ENCODE measurements at regions not wholly inside any gene's neighbourhood (a gene's known extent, or its start where the extent isn't known, plus 50 kb on each side); places are given as distances from the start of the nearest gene placed in this dataset.

DNA sequence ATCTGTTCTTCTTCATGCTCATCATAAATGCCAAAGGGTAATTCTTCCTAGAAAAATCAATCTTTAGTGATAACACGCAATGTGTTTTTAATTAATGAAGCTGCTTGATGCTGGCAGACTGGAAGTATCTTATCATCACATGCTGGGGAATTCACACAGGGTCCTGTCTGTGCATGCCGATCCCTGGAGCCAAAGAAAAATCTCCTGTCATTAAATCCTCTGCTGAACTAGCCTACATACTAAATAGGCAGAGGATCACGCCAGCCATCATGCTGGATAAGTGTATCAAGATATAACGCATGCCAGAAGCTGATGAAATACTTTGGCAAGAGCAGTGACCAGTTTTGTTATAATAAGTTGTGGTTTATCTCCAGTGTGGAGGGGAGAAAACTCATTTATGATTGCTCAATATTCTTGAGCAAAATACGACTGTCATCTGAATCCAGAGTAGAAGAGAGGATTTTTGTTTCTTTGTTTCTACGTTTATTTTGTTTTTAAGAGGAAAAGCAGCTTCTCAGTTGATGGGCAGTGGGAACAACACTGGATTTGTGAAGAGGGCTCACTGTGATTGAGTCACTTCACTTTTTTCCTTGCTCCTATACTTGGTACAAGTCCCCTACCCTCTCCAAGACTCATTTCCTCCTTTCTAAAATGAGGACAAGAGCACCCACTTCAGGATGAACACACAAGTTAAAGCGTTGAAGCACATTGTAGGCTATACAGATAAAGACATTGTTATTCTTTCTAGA is 649.1 kb downstream of the TNS3 start:
- Histone ChIP-seq H2BK5ac (ENCODE audit: low read depth, low read length, poor library complexity, severe bottlenecking) (no peak overlapping the region), H3K18ac (ENCODE audit: low read depth in 1 of 2, low read length in 2 of 2) (peak overlapping the region in 1 of 2 experiments; percentile 54), H3K14ac (ENCODE audit: low read length in 2 of 2) (no peak overlapping the region), H3K9ac (ENCODE audit: low read length) (peak overlapping the region; percentile 89), H2BK120ac (ENCODE audit: low read depth, low read length) (peak overlapping the region; percentile 61), H3K23ac (ENCODE audit: low read length in 2 of 2) (no peak overlapping the region), H2AK5ac (ENCODE audit: low read length, severe bottlenecking) (no peak overlapping the region), H3K4me2 (ENCODE audit: low read length, poor library complexity, severe bottlenecking) (no peak overlapping the region), H3K27ac (ENCODE audit: low read length, poor library complexity, severe bottlenecking) (peak overlapping the region; percentile 50), H3K27me3 (ENCODE audit: control insufficient read depth in 1 of 2, insufficient read depth in 1 of 2, low read length in 2 of 2) (no peaks in the 10 kb centered on the region), H3K4me1 (ENCODE audit: control insufficient read depth, insufficient read depth, low read depth, low read length) (no peaks in the 10 kb centered on the region), H2BK15ac (ENCODE audit: low read depth, poor library complexity, severe bottlenecking) (no peak overlapping the region), H3K79me1 (replicated peaks; ENCODE audit: low read length, poor library complexity, severe bottlenecking) (no peaks in the 10 kb centered on the region), H2AFZ (ENCODE audit: low read depth, low read length) (no peak overlapping the region), H4K91ac (ENCODE audit: low read length) (no peak overlapping the region), H3K9me3 (ENCODE audit: control insufficient read depth, low read length) (no peaks in the 10 kb centered on the region), H2BK12ac (ENCODE audit: low read length in 2 of 2) (no peak overlapping the region), H3K4me3 (ENCODE audit: insufficient read depth in 1 of 2, low read depth in 1 of 2, low read length in 2 of 2) (no peak overlapping the region), H3K36me3 (ENCODE audit: control insufficient read depth in 1 of 2, insufficient read depth in 2 of 2, low read depth in 1 of 2, low read length in 2 of 2) (no peaks in the 10 kb centered on the region), H3K4ac (ENCODE audit: low read depth in 1 of 2, low read length in 2 of 2) (no peak overlapping the region), H4K8ac (ENCODE audit: low read length) (no peak overlapping the region)
- WGBS = 44% methylated on average over 6 of the region's 7 CpGs
- peak; percentile 96 for DNase-seq

DNA sequence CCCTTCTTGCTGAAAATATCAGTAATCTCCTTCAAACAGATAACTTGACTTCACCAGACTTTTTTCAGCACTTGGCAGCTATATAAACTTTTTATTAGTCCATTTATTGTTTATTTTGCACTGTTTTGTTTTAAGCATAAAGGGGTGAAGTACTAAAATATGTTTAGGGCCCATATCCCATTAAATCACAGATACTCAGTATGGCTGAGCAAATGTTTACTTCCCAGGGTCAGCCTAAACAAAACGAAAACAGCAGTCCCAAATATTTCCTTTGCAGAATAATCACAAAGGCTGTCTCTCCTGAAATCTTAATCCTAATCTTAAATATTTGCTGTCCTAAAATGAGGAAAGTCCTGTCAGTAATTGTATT is 649.6 kb downstream of the TNS3 start:
- H3K9ac ChIP-seq (ENCODE audit: low read length) = peak overlapping the region; percentile 89
- H3K18ac ChIP-seq (ENCODE audit: low read depth in 1 of 2, low read length in 2 of 2) = peak overlapping the region in 1 of 2 experiments; percentile 84
- no peak overlapping the region for H2BK120ac ChIP-seq (ENCODE audit: low read depth, low read length)
- H4K91ac ChIP-seq (ENCODE audit: low read length) = no peak overlapping the region
- no peak overlapping the region for H2BK15ac ChIP-seq (ENCODE audit: low read depth, poor library complexity, severe bottlenecking)
- H3K14ac ChIP-seq (ENCODE audit: low read length in 2 of 2) = no peak overlapping the region
- H2AFZ ChIP-seq (ENCODE audit: low read depth, low read length) = no peak overlapping the region
- no peak overlapping the region for H2BK12ac ChIP-seq (ENCODE audit: low read length in 2 of 2)
- H2BK5ac ChIP-seq (ENCODE audit: low read depth, low read length, poor library complexity, severe bottlenecking) = no peak overlapping the region
- H3K4ac ChIP-seq (ENCODE audit: low read depth in 1 of 2, low read length in 2 of 2) = no peak overlapping the region
- no peak overlapping the region for H4K8ac ChIP-seq (ENCODE audit: low read length)
- H3K79me1 ChIP-seq (replicated peaks; ENCODE audit: low read length, poor library complexity, severe bottlenecking) = no peaks in the 10 kb centered on the region
- no CpG with 5 or more reads among the region's 1 CpG for WGBS
- no peaks in the 10 kb centered on the region for H3K27me3 ChIP-seq (ENCODE audit: control insufficient read depth in 1 of 2, insufficient read depth in 1 of 2, low read length in 2 of 2)
- H3K4me3 ChIP-seq (ENCODE audit: insufficient read depth in 1 of 2, low read depth in 1 of 2, low read length in 2 of 2) = no peak overlapping the region
- no peak overlapping the region for H3K4me2 ChIP-seq (ENCODE audit: low read length, poor library complexity, severe bottlenecking)
- H3K23ac ChIP-seq (ENCODE audit: low read length in 2 of 2) = no peak overlapping the region
- H2AK5ac ChIP-seq (ENCODE audit: low read length, severe bottlenecking) = no peak overlapping the region
- H3K9me3 ChIP-seq (ENCODE audit: control insufficient read depth, low read length) = no peaks in the 10 kb centered on the region
- H3K36me3 ChIP-seq (ENCODE audit: control insufficient read depth in 1 of 2, insufficient read depth in 2 of 2, low read depth in 1 of 2, low read length in 2 of 2) = no peaks in the 10 kb centered on the region
- no peak overlapping the region for H3K27ac ChIP-seq (ENCODE audit: low read length, poor library complexity, severe bottlenecking)
- no peaks in the 10 kb centered on the region for H3K4me1 ChIP-seq (ENCODE audit: control insufficient read depth, insufficient read depth, low read depth, low read length)
- DNase-seq = no peak

DNA sequence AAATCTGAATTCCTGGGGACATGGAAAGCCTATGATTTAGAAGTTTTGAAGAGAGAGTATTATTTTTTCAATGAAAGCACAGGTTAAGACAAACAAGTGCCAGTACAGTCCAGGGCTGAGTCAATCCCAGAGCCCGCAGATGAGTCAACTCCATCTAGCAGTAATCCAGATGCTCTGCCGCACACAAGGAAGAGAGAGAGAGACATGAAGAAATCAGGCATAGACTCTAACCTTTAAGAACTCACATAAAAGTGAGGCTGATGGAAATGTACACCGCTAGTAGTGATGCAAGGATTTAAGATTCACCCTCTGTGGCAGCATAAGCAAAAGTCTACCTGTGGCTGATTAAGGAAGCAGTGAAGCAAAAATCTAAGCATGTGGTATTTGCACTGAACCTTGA is 651.5 kb downstream of the TNS3 start:
- 29% methylated on average over 2 of the region's 3 CpGs for WGBS
- H3K27ac ChIP-seq (ENCODE audit: low read length, poor library complexity, severe bottlenecking) = peak overlapping the region; percentile 30
- peak overlapping the region; percentile 15 for H2BK120ac ChIP-seq (ENCODE audit: low read depth, low read length)
- peak overlapping the region; percentile 31 for H3K9ac ChIP-seq (ENCODE audit: low read length)
- no peak overlapping the region for H2BK5ac ChIP-seq (ENCODE audit: low read depth, low read length, poor library complexity, severe bottlenecking)
- H3K14ac ChIP-seq (ENCODE audit: low read length in 2 of 2) = no peak overlapping the region
- peak overlapping the region; percentile 29 to 71 for H3K4ac ChIP-seq (ENCODE audit: low read depth in 1 of 2, low read length in 2 of 2)
- H2BK15ac ChIP-seq (ENCODE audit: low read depth, poor library complexity, severe bottlenecking) = peak overlapping the region; percentile 3
- H3K27me3 ChIP-seq (ENCODE audit: control insufficient read depth in 1 of 2, insufficient read depth in 1 of 2, low read length in 2 of 2) = no peaks in the 10 kb centered on the region
- H3K4me1 ChIP-seq (ENCODE audit: control insufficient read depth, insufficient read depth, low read depth, low read length) = no peaks in the 10 kb centered on the region
- no peaks in the 10 kb centered on the region for H3K36me3 ChIP-seq (ENCODE audit: control insufficient read depth in 1 of 2, insufficient read depth in 2 of 2, low read depth in 1 of 2, low read length in 2 of 2)
- H3K9me3 ChIP-seq (ENCODE audit: control insufficient read depth, low read length) = peaks cover 1% of the 10 kb centered on the region
- DNase-seq = peak; percentile 96
- no peak overlapping the region for H2AFZ ChIP-seq (ENCODE audit: low read depth, low read length)
- peak overlapping the region; percentile 67 to 79 for H3K18ac ChIP-seq (ENCODE audit: low read depth in 1 of 2, low read length in 2 of 2)
- H4K91ac ChIP-seq (ENCODE audit: low read length) = no peak overlapping the region
- H2AK5ac ChIP-seq (ENCODE audit: low read length, severe bottlenecking) = no peak overlapping the region
- peak overlapping the region; percentile 33 for H4K8ac ChIP-seq (ENCODE audit: low read length)
- H2BK12ac ChIP-seq (ENCODE audit: low read length in 2 of 2) = peak overlapping the region; percentile 22 to 29
- no peak overlapping the region for H3K4me2 ChIP-seq (ENCODE audit: low read length, poor library complexity, severe bottlenecking)
- no peak overlapping the region for H3K23ac ChIP-seq (ENCODE audit: low read length in 2 of 2)
- H3K79me1 ChIP-seq (replicated peaks; ENCODE audit: low read length, poor library complexity, severe bottlenecking) = no peaks in the 10 kb centered on the region
- no peak overlapping the region for H3K4me3 ChIP-seq (ENCODE audit: insufficient read depth in 1 of 2, low read depth in 1 of 2, low read length in 2 of 2)

DNA sequence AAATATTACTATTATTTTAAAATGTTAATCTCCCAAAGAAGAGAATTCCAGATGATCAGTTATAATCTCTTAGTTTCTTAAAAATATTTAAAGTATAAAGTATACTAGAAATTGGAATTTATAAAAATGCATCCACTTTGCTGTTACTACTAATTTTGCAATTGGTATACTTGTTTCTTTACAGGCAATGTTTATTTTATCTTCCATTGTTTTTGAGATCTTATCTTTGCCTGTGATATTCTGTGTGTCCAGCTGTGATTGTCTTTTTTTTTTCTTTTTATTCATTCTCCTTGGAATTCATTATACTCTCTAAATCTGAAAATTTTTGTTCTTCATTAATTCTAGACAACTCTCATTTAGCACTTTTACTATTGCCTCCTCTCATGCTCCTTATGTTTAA is 652.6 kb downstream of the TNS3 start:
- Histone ChIP-seq H2BK120ac (ENCODE audit: low read depth, low read length) (no peak overlapping the region), H4K8ac (ENCODE audit: low read length) (no peak overlapping the region), H3K14ac (ENCODE audit: low read length in 2 of 2) (no peak overlapping the region), H3K23ac (ENCODE audit: low read length in 2 of 2) (no peak overlapping the region), H4K91ac (ENCODE audit: low read length) (no peak overlapping the region), H3K79me1 (replicated peaks; ENCODE audit: low read length, poor library complexity, severe bottlenecking) (no peaks in the 10 kb centered on the region), H3K18ac (ENCODE audit: low read depth in 1 of 2, low read length in 2 of 2) (no peak overlapping the region), H3K27ac (ENCODE audit: low read length, poor library complexity, severe bottlenecking) (no peak overlapping the region), H2AK5ac (ENCODE audit: low read length, severe bottlenecking) (no peak overlapping the region), H3K27me3 (ENCODE audit: control insufficient read depth in 1 of 2, insufficient read depth in 1 of 2, low read length in 2 of 2) (no peaks in the 10 kb centered on the region), H3K9me3 (ENCODE audit: control insufficient read depth, low read length) (peaks cover 3% of the 10 kb centered on the region), H3K4ac (ENCODE audit: low read depth in 1 of 2, low read length in 2 of 2) (no peak overlapping the region), H2AFZ (ENCODE audit: low read depth, low read length) (no peak overlapping the region), H3K36me3 (ENCODE audit: control insufficient read depth in 1 of 2, insufficient read depth in 2 of 2, low read depth in 1 of 2, low read length in 2 of 2) (no peaks in the 10 kb centered on the region), H2BK12ac (ENCODE audit: low read length in 2 of 2) (no peak overlapping the region), H3K4me1 (ENCODE audit: control insufficient read depth, insufficient read depth, low read depth, low read length) (no peaks in the 10 kb centered on the region), H2BK5ac (ENCODE audit: low read depth, low read length, poor library complexity, severe bottlenecking) (no peak overlapping the region), H3K4me2 (ENCODE audit: low read length, poor library complexity, severe bottlenecking) (no peak overlapping the region), H3K9ac (ENCODE audit: low read length) (no peak overlapping the region), H3K4me3 (ENCODE audit: insufficient read depth in 1 of 2, low read depth in 1 of 2, low read length in 2 of 2) (no peak overlapping the region), H2BK15ac (ENCODE audit: low read depth, poor library complexity, severe bottlenecking) (no peak overlapping the region)
- DNase-seq = peak; percentile 34

Measured in mesenchymal stem cell (in vitro differentiated cells and primary cell).